NCI-H510A (cell line): ENCODE measurements at regions not wholly inside any gene's neighbourhood (a gene's known extent, or its start where the extent isn't known, plus 50 kb on each side); places are given as distances from the start of the nearest gene placed in this dataset.

Experiments
- DNase-seq: peaks from one replicate; lab custom pipeline; 2025; lab: John Stamatoyannopoulos, UW

- no peak for DNase-seq
Observed at GRCh38 chr2:147648471-147648870, 196.4 kb upstream of the ACVR2A start.

DNA sequence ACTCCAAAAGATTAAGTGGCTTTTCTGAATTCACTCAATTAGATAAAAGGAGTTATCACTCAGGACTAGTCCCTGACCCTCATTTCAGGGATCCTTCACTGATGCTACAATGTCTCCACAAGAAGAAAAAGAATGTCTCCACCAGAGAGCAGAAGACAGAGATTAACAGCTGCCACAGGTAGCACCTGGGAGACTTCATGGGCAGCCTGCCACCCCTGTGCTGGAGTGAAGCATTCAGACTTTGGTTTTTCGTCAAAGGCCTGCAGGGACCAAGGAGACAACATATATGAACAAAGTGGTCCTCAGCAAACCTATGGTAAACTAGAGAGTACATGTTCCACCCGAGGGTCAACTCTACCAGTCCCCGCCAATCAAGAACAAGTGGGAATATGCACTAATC, 197.0 kb upstream of the ACVR2A start:
- DNase-seq = no peak

DNA sequence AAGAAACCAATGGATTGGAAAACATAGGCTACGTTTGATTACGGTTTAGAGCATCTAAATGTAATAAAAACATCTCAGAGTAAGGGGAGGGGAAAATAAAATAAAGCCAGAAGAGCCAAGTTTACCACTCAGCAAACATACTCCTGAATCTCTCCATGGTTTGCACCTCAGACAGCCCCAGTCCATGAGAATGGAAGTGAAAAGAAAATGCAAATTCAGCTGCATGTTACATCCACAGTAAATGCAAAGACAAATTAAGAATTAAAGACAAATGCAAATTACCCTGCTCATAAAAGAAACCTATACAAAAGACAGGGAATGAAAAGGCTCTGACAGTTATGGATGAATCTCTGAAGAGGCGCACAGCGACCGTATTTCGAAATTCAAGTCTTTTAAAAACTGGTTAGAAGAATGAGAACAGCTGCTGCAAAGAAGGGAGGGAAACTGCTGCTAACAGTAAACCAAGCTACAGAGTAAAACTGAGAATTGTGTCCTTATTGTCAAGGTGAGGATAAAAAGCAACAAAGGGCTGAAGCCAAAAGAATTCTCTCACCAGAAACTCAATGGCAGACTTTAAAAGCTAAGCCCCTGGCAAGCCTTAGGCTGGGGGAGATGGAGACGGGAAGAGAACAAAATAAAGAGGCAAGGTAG, 197.9 kb upstream of the ACVR2A start:
- no peak for DNase-seq

GRCh38 chr2:147644491-147644890, 200.3 kb upstream of the ACVR2A start:
- DNase-seq = no peak

DNA sequence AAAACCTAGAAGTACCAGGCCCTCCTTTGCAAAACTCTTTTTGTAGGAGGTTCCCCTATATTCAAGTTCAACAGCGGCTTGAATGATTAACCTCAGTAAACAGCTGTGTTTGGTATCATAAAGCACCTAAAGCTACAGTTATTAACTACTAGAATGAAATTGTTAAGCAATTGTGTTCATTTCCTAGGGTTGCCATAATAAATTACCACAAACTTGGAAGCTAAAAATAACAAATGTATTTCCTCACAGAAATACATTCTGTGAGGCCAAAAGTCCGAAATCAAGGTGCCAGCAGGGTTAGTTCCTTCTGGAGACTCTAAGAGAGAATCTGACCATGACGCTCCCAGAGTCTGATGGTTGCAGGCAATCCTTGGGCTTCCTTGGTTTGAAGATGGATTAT, 202.1 kb upstream of the ACVR2A start:
- DNase-seq = no peak

DNA sequence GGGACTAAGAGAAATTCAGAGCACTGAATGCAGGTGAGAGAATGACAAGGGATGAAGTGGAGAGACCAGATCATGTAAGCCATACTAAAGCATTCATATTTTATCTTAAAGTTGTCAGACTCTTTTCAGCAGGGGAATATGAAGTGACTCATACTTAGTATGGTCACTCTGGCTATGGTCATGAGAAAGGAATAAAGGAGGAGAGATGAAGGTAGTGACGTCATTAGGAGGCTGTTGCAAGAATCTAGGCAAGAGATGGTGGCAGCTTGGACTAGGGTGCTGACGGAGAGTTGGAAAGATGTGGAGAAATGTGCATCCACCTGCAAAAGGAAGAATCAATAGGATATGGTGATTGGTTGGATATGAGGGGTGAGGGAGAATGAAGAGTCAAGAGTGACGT, 203.2 kb upstream of the ACVR2A start:
- no peak for DNase-seq

- no peak for DNase-seq
Observed at GRCh38 chr2:147639891-147640290, 204.9 kb upstream of the ACVR2A start.

GRCh38 chr2:147639386-147639785, 205.4 kb upstream of the ACVR2A start:
- no peak for DNase-seq

GRCh38 chr2:147636886-147637285, 207.9 kb upstream of the ACVR2A start:
- DNase-seq = no peak

DNA sequence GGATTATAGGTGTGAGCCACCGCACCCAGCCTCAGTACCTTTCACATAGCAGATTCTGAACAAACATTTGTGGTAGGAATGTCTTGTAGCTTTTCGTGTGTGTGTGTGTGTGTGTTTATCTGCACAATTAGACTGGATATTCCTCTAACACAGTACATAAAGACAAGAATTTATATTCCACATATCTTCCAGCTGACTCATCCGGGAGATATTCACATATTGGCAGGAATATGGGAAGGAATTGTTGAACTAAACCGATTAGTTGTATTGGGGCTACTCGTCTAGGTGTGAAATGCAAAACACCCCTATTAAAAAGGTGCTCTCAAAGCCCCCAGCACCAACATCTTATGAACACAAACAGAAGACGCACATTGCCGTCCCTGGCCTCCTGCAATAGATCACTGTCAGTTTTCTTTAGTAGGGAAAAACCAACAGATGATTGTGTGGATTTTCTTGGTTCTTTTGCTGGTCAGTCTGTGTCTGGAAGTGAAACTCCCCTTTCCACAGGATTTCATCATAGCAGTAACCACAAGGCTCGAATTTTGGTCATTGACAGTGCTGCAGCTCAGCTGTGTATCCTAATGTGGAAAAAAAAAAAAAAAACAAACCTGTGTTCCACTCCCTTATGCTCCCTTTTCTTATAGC, 208.5 kb upstream of the ACVR2A start:
- no peak for DNase-seq

GRCh38 chr2:147634826-147635225, 210.0 kb upstream of the ACVR2A start:
- DNase-seq = no peak

DNA sequence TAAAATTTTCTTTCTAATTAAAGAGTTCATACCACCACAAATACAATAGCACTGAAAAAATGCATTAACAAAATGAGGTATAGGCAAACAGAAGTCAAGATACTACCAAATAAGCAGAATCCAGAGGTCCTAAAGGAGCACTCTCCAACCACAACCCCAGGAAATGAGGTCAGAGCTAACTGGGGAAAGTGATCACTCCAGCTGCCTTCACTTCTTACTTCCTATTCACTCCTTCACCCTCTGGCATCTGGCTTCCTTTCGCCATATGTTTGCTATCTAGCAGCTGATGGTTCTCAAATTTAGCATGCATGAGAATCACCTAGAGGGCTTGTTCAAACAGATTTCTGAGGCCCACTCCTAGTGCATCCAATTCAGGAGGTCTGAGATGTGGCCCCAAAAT, 212.6 kb upstream of the ACVR2A start:
- DNase-seq = no peak

DNA sequence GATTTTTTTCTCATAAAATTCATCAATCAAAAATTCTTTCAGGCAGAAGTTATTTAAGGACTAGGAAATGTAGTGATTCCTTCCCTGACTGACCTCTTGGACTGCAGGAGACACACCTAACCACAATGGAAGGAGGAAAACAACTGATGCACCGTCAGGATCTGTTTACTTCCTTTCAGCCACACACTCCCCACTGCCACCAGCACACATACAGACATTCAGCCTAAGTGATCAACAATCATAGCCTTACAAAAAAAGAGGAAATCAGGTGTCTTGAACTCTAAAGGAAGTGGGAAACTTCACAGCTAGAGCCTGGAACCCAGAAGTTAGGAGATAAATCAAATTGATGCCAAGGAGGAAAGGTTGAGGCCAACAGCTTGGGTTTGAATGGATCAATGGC, 213.5 kb upstream of the ACVR2A start:
- DNase-seq = no peak

GRCh38 chr2:147630585-147630984, 214.2 kb upstream of the ACVR2A start:
- no peak for DNase-seq

DNA sequence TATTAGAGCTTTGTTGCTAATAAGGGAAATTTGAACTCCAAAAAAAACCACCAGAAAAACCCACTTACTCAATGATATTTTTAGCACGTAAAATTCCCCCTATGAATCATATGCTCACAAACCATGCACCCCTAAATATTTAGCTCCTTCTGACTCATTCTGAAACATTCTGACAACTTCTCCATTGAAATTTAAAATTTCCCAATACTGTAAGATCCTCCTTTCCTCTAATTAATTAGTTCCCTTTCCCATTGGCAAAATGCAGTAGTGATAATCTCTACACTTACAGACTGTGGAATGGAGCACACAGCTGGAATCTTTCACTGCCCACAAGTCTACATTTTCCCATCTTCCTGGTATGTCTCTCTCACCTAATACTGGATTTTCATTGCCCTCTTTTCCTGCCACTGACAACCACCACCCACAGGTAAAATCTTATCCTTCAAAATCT, 215.8 kb upstream of the ACVR2A start:
- no peak for DNase-seq

DNA sequence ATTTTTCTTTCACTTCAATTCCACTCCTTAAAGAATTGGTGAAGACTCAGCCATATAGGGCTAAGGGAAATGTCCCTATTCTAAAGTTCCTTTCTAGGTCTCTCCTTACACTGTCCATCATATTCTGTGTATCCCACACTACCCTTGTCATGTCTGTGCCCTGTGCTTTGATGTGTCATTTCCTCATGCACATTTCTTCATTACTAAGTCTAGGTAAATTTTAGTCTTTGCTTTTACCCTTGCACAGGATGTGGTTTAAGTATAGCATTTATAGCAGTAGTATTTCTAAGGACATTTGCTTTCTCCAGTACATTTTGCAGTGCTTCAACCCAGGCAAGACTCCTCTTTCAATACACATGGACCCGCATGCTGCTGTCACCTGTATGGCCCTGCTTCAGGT, 221.5 kb upstream of the ACVR2A start:
- DNase-seq = no peak

DNA sequence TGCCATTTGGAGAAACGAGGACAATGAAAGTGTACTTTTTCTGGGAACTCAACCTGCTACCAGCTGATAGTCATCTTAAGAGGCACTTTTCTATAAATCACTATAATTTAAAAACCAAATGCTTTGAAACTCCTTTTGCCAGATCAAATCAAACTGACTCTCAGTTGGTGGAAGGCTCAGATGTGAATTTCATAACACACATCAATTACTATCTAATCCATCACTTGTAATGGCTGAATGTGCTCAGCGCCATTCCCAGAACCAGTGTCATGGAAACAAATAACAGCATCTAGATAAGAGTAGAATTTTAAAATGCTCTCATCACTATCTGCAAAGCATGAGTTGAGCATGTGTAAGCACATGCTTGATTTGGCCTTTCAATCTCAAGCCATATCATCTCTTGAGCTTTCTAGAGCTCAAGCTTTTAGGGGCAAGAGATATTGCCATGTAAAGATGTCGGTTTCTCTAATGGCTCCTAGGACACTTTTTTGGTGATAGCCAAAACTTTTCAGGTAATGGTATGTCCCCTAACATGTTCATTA, 223.1 kb upstream of the ACVR2A start:
- no peak for DNase-seq

DNA sequence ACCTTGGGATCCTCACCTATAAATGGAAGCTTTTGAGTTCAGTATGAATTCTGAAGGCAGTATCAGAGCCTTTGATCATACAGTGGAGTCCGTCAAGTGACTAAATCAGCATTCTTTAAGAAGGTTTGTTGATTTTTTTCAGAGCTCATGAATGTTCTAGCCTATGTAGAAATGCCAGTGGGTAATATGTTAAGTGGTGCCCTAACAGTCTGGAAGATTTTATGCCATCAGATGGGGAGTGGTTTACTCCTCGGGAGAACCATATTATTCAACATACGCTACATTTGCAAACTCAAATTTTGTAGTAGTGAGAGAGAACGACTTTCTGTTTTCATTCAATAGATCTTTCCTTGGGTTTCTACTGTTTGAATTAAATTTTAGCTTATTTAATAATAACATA, 225.0 kb upstream of the ACVR2A start:
- DNase-seq = no peak

DNA sequence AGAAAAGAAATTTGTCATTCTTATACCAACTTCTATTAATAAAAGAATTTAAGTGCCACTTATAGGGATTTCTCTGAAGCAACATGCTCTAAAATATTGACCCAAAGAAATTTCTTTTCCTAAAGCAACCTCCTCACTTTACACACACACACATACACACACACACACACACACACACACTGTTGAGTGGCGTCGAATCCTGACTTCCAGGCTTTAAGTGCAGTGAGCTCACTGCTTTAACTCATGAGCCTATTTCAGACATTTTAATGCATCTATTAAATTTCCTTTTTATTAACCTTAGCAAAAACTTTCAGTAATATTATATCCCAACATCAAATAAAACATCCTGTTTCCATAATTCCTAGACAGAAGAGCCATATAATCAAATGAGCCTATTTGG, 229.1 kb upstream of the ACVR2A start:
- no peak for DNase-seq

DNA sequence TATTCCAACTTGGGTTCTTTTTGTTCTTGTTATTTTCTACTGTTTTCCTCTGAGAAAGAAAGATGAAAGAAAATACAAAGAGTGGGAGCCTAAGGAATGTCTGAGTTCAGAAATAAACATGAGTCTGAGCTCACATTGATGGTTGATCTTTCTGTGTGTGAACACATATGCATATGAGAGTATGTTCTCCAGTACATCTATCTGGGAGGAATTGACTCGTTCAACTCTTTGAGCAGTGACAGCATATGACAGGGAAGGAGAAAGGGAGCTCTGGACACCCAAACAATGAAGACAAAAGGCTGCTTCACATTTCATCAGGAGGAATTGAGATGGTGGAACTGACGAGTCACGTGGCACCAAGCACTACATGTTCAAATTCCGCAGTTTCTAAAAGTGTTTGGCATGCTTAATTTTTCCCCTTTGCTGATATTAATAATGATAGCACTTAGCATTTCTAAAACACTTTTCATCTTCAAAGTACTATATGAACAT, 229.8 kb upstream of the ACVR2A start:
- no peak for DNase-seq

- no peak for DNase-seq
Observed at GRCh38 chr2:147614471-147614870, 230.4 kb upstream of the ACVR2A start.

- DNase-seq = no peak
Observed at GRCh38 chr2:147610496-147611040, 234.3 kb upstream of the ACVR2A start.

- DNase-seq = no peak
Observed at GRCh38 chr2:147609301-147609700, 235.5 kb upstream of the ACVR2A start.
